ENCODE measurements at regions not wholly inside any gene's neighbourhood (a gene's known extent, or its start where the extent isn't known, plus 50 kb on each side); places are given as distances from the start of the nearest gene placed in this dataset.

DNA sequence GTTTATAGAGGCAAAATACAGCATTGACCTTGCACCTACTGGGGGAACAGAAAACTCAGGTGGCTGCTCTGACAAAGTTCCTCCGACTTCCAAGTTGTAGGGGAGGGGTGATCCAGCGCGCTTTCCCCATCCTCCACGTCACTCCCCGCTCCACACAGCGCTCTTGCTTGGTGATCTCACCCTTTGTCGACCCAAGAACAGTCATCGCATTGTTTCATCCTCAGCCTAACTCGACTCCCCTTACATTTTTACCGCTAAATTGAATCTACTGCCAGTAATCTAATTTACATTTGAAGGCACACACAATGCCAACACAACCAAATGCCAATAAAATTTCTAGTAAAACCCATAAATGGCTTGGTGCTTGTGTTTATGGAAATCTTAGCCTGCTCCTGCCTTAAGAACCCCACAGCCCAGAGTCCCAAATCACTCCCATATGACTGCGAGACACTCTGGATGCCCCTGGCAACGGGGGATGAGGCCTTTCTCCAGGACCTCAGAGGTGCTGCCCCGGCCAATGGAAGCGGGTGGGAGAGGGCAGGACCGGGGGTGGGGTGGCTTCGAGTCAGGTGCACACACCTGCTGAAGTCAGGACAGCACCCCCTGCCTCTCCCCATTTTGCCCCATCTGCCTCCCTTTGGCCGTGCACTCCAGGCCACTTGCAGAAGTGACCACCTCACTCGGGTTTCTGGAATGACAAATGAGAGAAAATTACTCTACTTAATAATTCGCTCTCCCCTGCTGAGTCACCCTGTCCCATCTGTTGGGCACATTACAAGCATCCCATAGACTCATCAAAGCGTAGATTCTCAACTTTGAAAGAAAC lies 98.2 kb upstream of the GSC start:
- 57% methylated on average over 20 of the region's 20 CpGs for WGBS (ENCODE audit: low lambda C conversion rate, missing lambda C conversion rate)
- Histone ChIP-seq H3K79me2 (no peaks in the 10 kb centered on the region), H3K4me3 (no peak overlapping the region), H3K9me2 (replicated peaks; ENCODE audit: insufficient read depth) (no peaks in the 10 kb centered on the region), H3K27ac (no peak overlapping the region), H4K20me1 (ENCODE audit: insufficient read depth, poor library complexity, severe bottlenecking) (no peaks in the 10 kb centered on the region), H2AFZ (no peak overlapping the region), H3K4me1 (ENCODE audit: insufficient read depth) (no peaks in the 10 kb centered on the region), H3K4me2 (no peak overlapping the region), H3K9me3 (ENCODE audit: low read depth) (no peaks in the 10 kb centered on the region), H3K27me3 (no peaks in the 10 kb centered on the region), H3K36me3 (replicated peaks; ENCODE audit: insufficient read depth, low read depth) (no peaks in the 10 kb centered on the region)
- DNase-seq (ENCODE audit: low spot score): peak; percentile 46
- TF ChIP-seq, protein P1, sequence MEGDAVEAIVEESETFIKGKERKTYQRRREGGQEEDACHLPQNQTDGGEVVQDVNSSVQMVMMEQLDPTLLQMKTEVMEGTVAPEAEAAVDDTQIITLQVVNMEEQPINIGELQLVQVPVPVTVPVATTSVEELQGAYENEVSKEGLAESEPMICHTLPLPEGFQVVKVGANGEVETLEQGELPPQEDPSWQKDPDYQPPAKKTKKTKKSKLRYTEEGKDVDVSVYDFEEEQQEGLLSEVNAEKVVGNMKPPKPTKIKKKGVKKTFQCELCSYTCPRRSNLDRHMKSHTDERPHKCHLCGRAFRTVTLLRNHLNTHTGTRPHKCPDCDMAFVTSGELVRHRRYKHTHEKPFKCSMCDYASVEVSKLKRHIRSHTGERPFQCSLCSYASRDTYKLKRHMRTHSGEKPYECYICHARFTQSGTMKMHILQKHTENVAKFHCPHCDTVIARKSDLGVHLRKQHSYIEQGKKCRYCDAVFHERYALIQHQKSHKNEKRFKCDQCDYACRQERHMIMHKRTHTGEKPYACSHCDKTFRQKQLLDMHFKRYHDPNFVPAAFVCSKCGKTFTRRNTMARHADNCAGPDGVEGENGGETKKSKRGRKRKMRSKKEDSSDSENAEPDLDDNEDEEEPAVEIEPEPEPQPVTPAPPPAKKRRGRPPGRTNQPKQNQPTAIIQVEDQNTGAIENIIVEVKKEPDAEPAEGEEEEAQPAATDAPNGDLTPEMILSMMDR (IDR thresholded peaks at IDR 0.05; ENCODE audit: poor library complexity): no peak
- no peak for TF ChIP-seq EZH2phosphoT487 (IDR thresholded peaks at IDR 0.05; ENCODE audit: low read depth, severe bottlenecking, unreplicated experiment)
- TF ChIP-seq EZH2 (IDR thresholded peaks at IDR 0.05; ENCODE audit: borderline replicate concordance): no peak

GRCh38 chr14:94867209-94867608 lies 97.3 kb upstream of the GSC start:
- H3K27me3 ChIP-seq: no peaks in the 10 kb centered on the region
- no peak for DNase-seq (ENCODE audit: low spot score)
- H3K9me2 ChIP-seq (replicated peaks; ENCODE audit: insufficient read depth): no peaks in the 10 kb centered on the region
- 98% methylated on average over 6 of the region's 6 CpGs for WGBS (ENCODE audit: low lambda C conversion rate, missing lambda C conversion rate)
- no peaks in the 10 kb centered on the region for H3K79me2 ChIP-seq
- no peaks in the 10 kb centered on the region for H3K36me3 ChIP-seq (replicated peaks; ENCODE audit: insufficient read depth, low read depth)
- TF ChIP-seq EZH2 (IDR thresholded peaks at IDR 0.05; ENCODE audit: borderline replicate concordance) (no peak), EZH2phosphoT487 (IDR thresholded peaks at IDR 0.05; ENCODE audit: low read depth, severe bottlenecking, unreplicated experiment) (no peak)
- TF ChIP-seq, protein P1 (IDR thresholded peaks at IDR 0.05; ENCODE audit: poor library complexity): no peak
- no peak overlapping the region for H3K4me3 ChIP-seq
- H3K4me2 ChIP-seq: no peak overlapping the region
- H3K9me3 ChIP-seq (ENCODE audit: low read depth): no peaks in the 10 kb centered on the region
- H3K27ac ChIP-seq: no peak overlapping the region
- H3K4me1 ChIP-seq (ENCODE audit: insufficient read depth): no peaks in the 10 kb centered on the region
- no peak overlapping the region for H2AFZ ChIP-seq
- H4K20me1 ChIP-seq (ENCODE audit: insufficient read depth, poor library complexity, severe bottlenecking): no peaks in the 10 kb centered on the region

- Histone ChIP-seq H3K4me1 (ENCODE audit: insufficient read depth) (no peaks in the 10 kb centered on the region), H3K9me2 (replicated peaks; ENCODE audit: insufficient read depth) (no peaks in the 10 kb centered on the region), H3K4me3 (no peak overlapping the region), H3K27me3 (no peaks in the 10 kb centered on the region), H2AFZ (no peak overlapping the region), H3K27ac (no peak overlapping the region), H3K79me2 (no peaks in the 10 kb centered on the region), H4K20me1 (ENCODE audit: insufficient read depth, poor library complexity, severe bottlenecking) (no peaks in the 10 kb centered on the region), H3K9me3 (ENCODE audit: low read depth) (no peaks in the 10 kb centered on the region), H3K36me3 (replicated peaks; ENCODE audit: insufficient read depth, low read depth) (no peaks in the 10 kb centered on the region), H3K4me2 (no peak overlapping the region)
- 70% methylated on average over 39 of the region's 45 CpGs for WGBS (ENCODE audit: low lambda C conversion rate, missing lambda C conversion rate)
- DNase-seq (ENCODE audit: low spot score): no peak
- TF ChIP-seq EZH2 (IDR thresholded peaks at IDR 0.05; ENCODE audit: borderline replicate concordance) (no peak), EZH2phosphoT487 (IDR thresholded peaks at IDR 0.05; ENCODE audit: low read depth, severe bottlenecking, unreplicated experiment) (no peak)
- TF ChIP-seq, protein P1 (IDR thresholded peaks at IDR 0.05; ENCODE audit: poor library complexity): no peak
Measured at GRCh38 chr14:94864387-94865195, 94.7 kb upstream of the GSC start.
